Naive thymus-derived CD4-positive, alpha-beta T cell (primary cell): ENCODE measurements at regions not wholly inside any gene's neighbourhood (a gene's known extent, or its start where the extent isn't known, plus 50 kb on each side); places are given as distances from the start of the nearest gene placed in this dataset.

Source experiments
- ATAC-seq: fragments of 150-1000 bp; cut with Tn5 transposase; 2 replicates; pipeline ENCODE4 v1.10.0; 2021; ENCODE audit warnings: mild to moderate bottlenecking, moderate library complexity
- CTCF ChIA-PET: fragments of 350-600 bp; sonication (Branson Sonifier 250); formaldehyde crosslinking; loops from one replicate; lab custom pipeline; 2021; ENCODE audit warnings: antibody characterized with exemption; lab: Charles Lee
- POLR2A ChIA-PET: fragments of 350-600 bp; sonication (Branson Sonifier 250); formaldehyde crosslinking; loops from one replicate; lab custom pipeline; 2021; ENCODE audit warnings: antibody characterized with exemption, inconsistent platforms; lab: Charles Lee
- DNase-seq, 9 donors: peaks; one replicate each; pipeline versions ENCODE4 v3.0.0 to v3.0.0-alpha.2; 2020 to 2022; ENCODE audit warnings: mixed read lengths in 1 of 9
- H3K27ac ChIP-seq: one replicate; pipeline ENCODE4 v1.7.0; 2013; ENCODE audit warnings: mild to moderate bottlenecking, low read depth, low read length, moderate library complexity
- H3K27me3 ChIP-seq, 2 donors: one replicate each; pipeline ENCODE4 v1.7.0; 2013; ENCODE audit warnings: low read length in 2 of 2, mild to moderate bottlenecking in 2 of 2, moderate library complexity in 2 of 2; ENCODE audit not compliant: control insufficient read depth in 2 of 2, insufficient read depth in 2 of 2
- H3K36me3 ChIP-seq, 3 experiments: 1 replicate in 2 of 3; 2 replicates in 1 of 3; pipeline ENCODE4 v1.7.0; 2013; ENCODE audit warnings: low read length in 3 of 3, mild to moderate bottlenecking in 3 of 3, moderate library complexity in 1 of 3; ENCODE audit not compliant: insufficient read depth in 3 of 3, control insufficient read depth in 2 of 3
- H3K4me1 ChIP-seq, 2 donors: one replicate each; pipeline ENCODE4 v1.7.0; 2013; ENCODE audit warnings: low read length in 2 of 2, mild to moderate bottlenecking in 2 of 2, moderate library complexity in 1 of 2; ENCODE audit not compliant: control insufficient read depth in 2 of 2, insufficient read depth in 2 of 2
- H3K4me3 ChIP-seq: 2 replicates; pipeline ENCODE4 v1.7.0; 2013; ENCODE audit warnings: mild to moderate bottlenecking, low read length
- H3K9me3 ChIP-seq, 3 experiments: 1 replicate in 2 of 3; 2 replicates in 1 of 3; pipeline ENCODE4 v1.7.0; 2013; ENCODE audit warnings: low read length in 3 of 3; ENCODE audit not compliant: control insufficient read depth in 2 of 3
- H3K27ac Mint-ChIP-seq, 9 donors: one replicate each; pipeline ENCODE4 v1.8.0; 2020 to 2022; ENCODE audit warnings: mixed read lengths in 9 of 9, mild to moderate bottlenecking in 8 of 9, moderate library complexity in 5 of 9, inconsistent platforms in 2 of 9
- H3K27me3 Mint-ChIP-seq, 5 donors: one replicate each; pipeline ENCODE4 v1.8.0; 2021 to 2022; ENCODE audit warnings: mixed read lengths in 5 of 5, mild to moderate bottlenecking in 1 of 5
- H3K36me3 Mint-ChIP-seq, 5 donors: one replicate each; pipeline ENCODE4 v1.8.0; 2020 to 2022; ENCODE audit warnings: mixed read lengths in 5 of 5, mild to moderate bottlenecking in 3 of 5, inconsistent platforms in 1 of 5
- H3K4me1 Mint-ChIP-seq, 7 donors: one replicate each; pipeline ENCODE4 v1.8.0; 2020 to 2022; ENCODE audit warnings: mixed read lengths in 7 of 7, mild to moderate bottlenecking in 3 of 7, inconsistent platforms in 1 of 7
- H3K4me3 Mint-ChIP-seq, 10 donors: one replicate each; pipeline ENCODE4 v1.8.0; 2020 to 2022; ENCODE audit warnings: mild to moderate bottlenecking in 10 of 10, mixed read lengths in 10 of 10, moderate library complexity in 6 of 10, inconsistent platforms in 2 of 10
- H3K9me3 Mint-ChIP-seq, 11 donors: one replicate each; pipeline ENCODE4 v1.8.0; 2020 to 2022; ENCODE audit warnings: mixed read lengths in 11 of 11, mild to moderate bottlenecking in 4 of 11, inconsistent platforms in 1 of 11, moderate library complexity in 1 of 11
- intact Hi-C, 2 donors: fragments of 100-400 bp; cut with micrococcal nuclease; formaldehyde crosslinking; loops; one replicate each; pipeline ENCODE4 v1.15.1; 2023

- Histone ChIP-seq H3K36me3 (no peaks in the 10 kb centered on the region), H3K27me3 (no peaks in the 10 kb centered on the region), H3K4me3 (no peak overlapping the region), H3K9me3 (no peaks in the 10 kb centered on the region), H3K4me1 (no peaks in the 10 kb centered on the region), H3K27ac (no peak overlapping the region)
- Mint-ChIP-seq H3K9me3 (peaks cover 0 to 10% (median 0%) of the 10 kb centered on the region in 11 donors), H3K4me3 (no peak overlapping the region), H3K4me1 (no peaks in the 10 kb centered on the region), H3K27me3 (peaks cover 0 to 5% (median 0%) of the 10 kb centered on the region in 5 donors), H3K36me3 (no peaks in the 10 kb centered on the region), H3K27ac (no peak overlapping the region)
- intact Hi-C loops, result no loop called here
- ChIA-PET CTCF (no interaction called here), POLR2A (no interaction called here)
- DNase-seq (no peak), ATAC-seq (no peak)
Observed at GRCh38 chr10:121195524-121195910, 344.4 kb downstream of the WDR11 start.

- ChIA-PET POLR2A (no interaction called here), CTCF (no interaction called here)
- Mint-ChIP-seq H3K9me3 (peaks cover 0 to 17% (median 2%) of the 10 kb centered on the region in 11 donors), H3K4me1 (no peaks in the 10 kb centered on the region), H3K27ac (no peak overlapping the region), H3K27me3 (peaks cover 0 to 10% (median 8%) of the 10 kb centered on the region in 5 donors), H3K4me3 (no peak overlapping the region), H3K36me3 (no peaks in the 10 kb centered on the region)
- no peak for ATAC-seq
- Histone ChIP-seq H3K4me3 (no peak overlapping the region), H3K4me1 (no peaks in the 10 kb centered on the region), H3K27ac (no peak overlapping the region), H3K36me3 (no peaks in the 10 kb centered on the region), H3K9me3 (no peaks in the 10 kb centered on the region), H3K27me3 (no peaks in the 10 kb centered on the region)
- no peak for DNase-seq
- intact Hi-C loops, result no loop called here
Observed at GRCh38 chr10:121199081-121199480, 347.9 kb downstream of the WDR11 start.

- ChIA-PET CTCF (no interaction called here), POLR2A (no interaction called here)
- no peaks in the 10 kb centered on the region for H3K4me1 ChIP-seq
- H3K27ac ChIP-seq, result no peak overlapping the region
- H3K9me3 ChIP-seq, result no peaks in the 10 kb centered on the region
- no peaks in the 10 kb centered on the region for H3K4me1 Mint-ChIP-seq
- no peak overlapping the region for H3K27ac Mint-ChIP-seq
- no peak overlapping the region for H3K4me3 Mint-ChIP-seq
- H3K36me3 ChIP-seq, result no peaks in the 10 kb centered on the region
- ATAC-seq (no peak), DNase-seq (no peak)
- H3K4me3 ChIP-seq, result no peak overlapping the region
- no peaks in the 10 kb centered on the region for H3K36me3 Mint-ChIP-seq
- H3K27me3 Mint-ChIP-seq, result peaks cover 0 to 10% (median 5%) of the 10 kb centered on the region in 5 donors
- H3K27me3 ChIP-seq, result no peaks in the 10 kb centered on the region
- peaks cover 0 to 8% (median 0%) of the 10 kb centered on the region in 11 donors for H3K9me3 Mint-ChIP-seq
- intact Hi-C loops, result no loop called here
Observed at GRCh38 chr10:121205625-121206024, 354.5 kb downstream of the WDR11 start.

- H3K4me1 Mint-ChIP-seq, result no peaks in the 10 kb centered on the region
- no peak overlapping the region for H3K27ac Mint-ChIP-seq
Observed at GRCh38 chr10:121211446-121211845, 360.3 kb downstream of the WDR11 start.

GRCh38 chr10:121213437-121213836, 362.3 kb downstream of the WDR11 start:
- ATAC-seq, result no peak
- no peak overlapping the region for H3K4me3 Mint-ChIP-seq
- H3K27ac Mint-ChIP-seq, result no peak overlapping the region
- H3K27me3 Mint-ChIP-seq, result peaks cover 0 to 7% (median 0%) of the 10 kb centered on the region in 5 donors
- no peak overlapping the region for H3K27ac ChIP-seq
- no peaks in the 10 kb centered on the region for H3K4me1 Mint-ChIP-seq
- peaks cover 0 to 8% (median 0%) of the 10 kb centered on the region in 11 donors for H3K9me3 Mint-ChIP-seq
- no peaks in the 10 kb centered on the region for H3K36me3 Mint-ChIP-seq
- intact Hi-C loops, result no loop called here
- H3K9me3 ChIP-seq, result no peaks in the 10 kb centered on the region
- no peak overlapping the region for H3K4me3 ChIP-seq
- ChIA-PET CTCF (no interaction called here), POLR2A (no interaction called here)
- H3K36me3 ChIP-seq, result no peaks in the 10 kb centered on the region
- H3K4me1 ChIP-seq, result no peaks in the 10 kb centered on the region
- no peaks in the 10 kb centered on the region for H3K27me3 ChIP-seq
- DNase-seq, result no peak

More at GRCh38 chr10:121211446-121211845, 360.3 kb downstream of the WDR11 start:
- Histone ChIP-seq H3K4me3 (no peak overlapping the region), H3K27me3 (no peaks in the 10 kb centered on the region), H3K9me3 (no peaks in the 10 kb centered on the region), H3K4me1 (no peaks in the 10 kb centered on the region), H3K27ac (no peak overlapping the region), H3K36me3 (no peaks in the 10 kb centered on the region)
- no peak overlapping the region for H3K4me3 Mint-ChIP-seq
- no peaks in the 10 kb centered on the region for H3K36me3 Mint-ChIP-seq
- CTCF ChIA-PET, result no interaction called here
- ATAC-seq, result no peak
- intact Hi-C loops, result no loop called here
- peaks cover 0 to 7% (median 0%) of the 10 kb centered on the region in 5 donors for H3K27me3 Mint-ChIP-seq
- DNase-seq, result no peak
- peaks cover 0 to 8% (median 0%) of the 10 kb centered on the region in 11 donors for H3K9me3 Mint-ChIP-seq
- POLR2A ChIA-PET, result no interaction called here

- Histone ChIP-seq H3K4me3 (no peak overlapping the region), H3K27ac (no peak overlapping the region), H3K36me3 (no peaks in the 10 kb centered on the region), H3K9me3 (no peaks in the 10 kb centered on the region), H3K27me3 (no peaks in the 10 kb centered on the region), H3K4me1 (no peaks in the 10 kb centered on the region)
- ChIA-PET CTCF (no interaction called here), POLR2A (no interaction called here)
- DNase-seq (no peak), ATAC-seq (no peak)
- intact Hi-C loops, result no loop called here
- H3K36me3 Mint-ChIP-seq, result no peaks in the 10 kb centered on the region
- H3K9me3 Mint-ChIP-seq, result peaks cover 0 to 8% (median 0%) of the 10 kb centered on the region in 11 donors
- no peaks in the 10 kb centered on the region for H3K4me1 Mint-ChIP-seq
- H3K27me3 Mint-ChIP-seq, result peaks cover 0 to 7% (median 0%) of the 10 kb centered on the region in 5 donors
- no peak overlapping the region for H3K27ac Mint-ChIP-seq
- no peak overlapping the region for H3K4me3 Mint-ChIP-seq
Observed at GRCh38 chr10:121216295-121216694, 365.1 kb downstream of the WDR11 start.

- CTCF ChIA-PET, result no interaction called here
- Mint-ChIP-seq H3K27ac (no peak overlapping the region), H3K27me3 (peaks cover 0 to 7% (median 0%) of the 10 kb centered on the region in 5 donors), H3K4me3 (no peak overlapping the region), H3K4me1 (no peaks in the 10 kb centered on the region), H3K36me3 (no peaks in the 10 kb centered on the region), H3K9me3 (peaks cover 0 to 8% (median 0%) of the 10 kb centered on the region in 11 donors)
- Histone ChIP-seq H3K4me3 (no peak overlapping the region), H3K36me3 (no peaks in the 10 kb centered on the region), H3K4me1 (no peaks in the 10 kb centered on the region), H3K9me3 (no peaks in the 10 kb centered on the region), H3K27me3 (no peaks in the 10 kb centered on the region), H3K27ac (no peak overlapping the region)
- DNase-seq, result no peak
- intact Hi-C loops, result no loop called here
- POLR2A ChIA-PET, result no interaction called here
- ATAC-seq, result no peak
Observed at GRCh38 chr10:121216721-121217181, 365.6 kb downstream of the WDR11 start.
